ENCODE measurements at regions not wholly inside any gene's neighbourhood (a gene's known extent, or its start where the extent isn't known, plus 50 kb on each side); places are given as distances from the start of the nearest gene placed in this dataset.
A peak's percentile ranks its signal among the peaks of the same experiment; 100 is the strongest.

- Mint-ChIP-seq H3K36me3 (peaks cover 56% of the 10 kb centered on the region), H3K9me3 (no peaks in the 10 kb centered on the region), H3K4me1 (peaks cover 25% of the 10 kb centered on the region), H3K4me3 (no peak overlapping the region), H3K27me3 (no peaks in the 10 kb centered on the region), H3K27ac (no peak overlapping the region)
- POLR2A ChIA-PET = interaction anchor here (8.1 kb wide), 1 partner anchor 7 kb away, joined by 68 read pairs; a partner anchor contains a TSS
- DNase-seq = no peak
- ATAC-seq (ENCODE audit: low read depth) = no peak
These were observed 167.3 kb upstream of the ZNF267 start for GRCh38 chr16:31706318-31706717.

GRCh38 chr16:31706925-31707324 lies 166.7 kb upstream of the ZNF267 start:
- DNase-seq (no peak), ATAC-seq (ENCODE audit: low read depth) (no peak)
- Mint-ChIP-seq H3K27me3 (no peaks in the 10 kb centered on the region), H3K4me1 (peaks cover 20% of the 10 kb centered on the region), H3K9me3 (no peaks in the 10 kb centered on the region), H3K27ac (no peak overlapping the region), H3K36me3 (peaks cover 51% of the 10 kb centered on the region), H3K4me3 (no peak overlapping the region)
- POLR2A ChIA-PET = no interaction called here

GRCh38 chr16:31707743-31708335 lies 165.8 kb upstream of the ZNF267 start:
- Mint-ChIP-seq H3K27me3 (no peaks in the 10 kb centered on the region), H3K36me3 (peaks cover 42% of the 10 kb centered on the region), H3K27ac (no peak overlapping the region), H3K9me3 (no peaks in the 10 kb centered on the region), H3K4me3 (no peak overlapping the region), H3K4me1 (peaks cover 15% of the 10 kb centered on the region)
- ATAC-seq (ENCODE audit: low read depth) (no peak), DNase-seq (no peak)
- POLR2A ChIA-PET = no interaction called here

GRCh38 chr16:31708348-31708747 lies 165.3 kb upstream of the ZNF267 start:
- peaks cover 14% of the 10 kb centered on the region for H3K4me1 Mint-ChIP-seq
- H3K27me3 Mint-ChIP-seq = no peaks in the 10 kb centered on the region
- ATAC-seq (ENCODE audit: low read depth) (no peak), DNase-seq (no peak)
- peaks cover 38% of the 10 kb centered on the region for H3K36me3 Mint-ChIP-seq
- H3K27ac Mint-ChIP-seq = peak overlapping the region; percentile 67
- no peak overlapping the region for H3K4me3 Mint-ChIP-seq
- H3K9me3 Mint-ChIP-seq = no peaks in the 10 kb centered on the region
- POLR2A ChIA-PET = interaction anchor here (0.9 to 1.2 kb wide), 2 partner anchors 8 to 9 kb away, joined by 3 to 4 read pairs; no protein-coding TSS in a partner anchor

GRCh38 chr16:31709181-31709580 lies 164.4 kb upstream of the ZNF267 start:
- Mint-ChIP-seq H3K36me3 (peaks cover 36% of the 10 kb centered on the region), H3K4me3 (no peak overlapping the region), H3K27me3 (no peaks in the 10 kb centered on the region), H3K9me3 (peaks cover under 1% of the 10 kb centered on the region), H3K4me1 (peaks cover 17% of the 10 kb centered on the region), H3K27ac (no peak overlapping the region)
- no peak for DNase-seq
- POLR2A ChIA-PET = interaction anchor here (0.9 to 1.2 kb wide), 2 partner anchors 8 to 10 kb away, joined by 3 to 4 read pairs; no protein-coding TSS in a partner anchor
- ATAC-seq (ENCODE audit: low read depth) = no peak

- ATAC-seq (ENCODE audit: low read depth) (no peak), DNase-seq (no peak)
- H3K4me3 Mint-ChIP-seq = no peak overlapping the region
- no peaks in the 10 kb centered on the region for H3K27me3 Mint-ChIP-seq
- H3K9me3 Mint-ChIP-seq = peaks cover 1% of the 10 kb centered on the region
- peaks cover 26% of the 10 kb centered on the region for H3K4me1 Mint-ChIP-seq
- POLR2A ChIA-PET = interaction anchor here (1.4 to 5.8 kb wide), 2 partner anchors 8 to 14 kb away, joined by 5 to 68 read pairs; no protein-coding TSS in a partner anchor
- no peak overlapping the region for H3K27ac Mint-ChIP-seq
- H3K36me3 Mint-ChIP-seq = peaks cover 45% of the 10 kb centered on the region
These were observed 163.5 kb upstream of the ZNF267 start for GRCh38 chr16:31710134-31710533.

GRCh38 chr16:31710880-31711279 lies 162.7 kb upstream of the ZNF267 start:
- Mint-ChIP-seq H3K36me3 (peaks cover 48% of the 10 kb centered on the region), H3K27ac (no peak overlapping the region), H3K4me3 (no peak overlapping the region), H3K27me3 (no peaks in the 10 kb centered on the region), H3K9me3 (peaks cover 1% of the 10 kb centered on the region), H3K4me1 (peaks cover 32% of the 10 kb centered on the region)
- POLR2A ChIA-PET = interaction anchor here (1.4 to 5.8 kb wide), 3 partner anchors 9 to 163 kb away, joined by 5 to 68 read pairs (median 23); partner anchors contain the start of gene ZNF267
- ATAC-seq (ENCODE audit: low read depth) (no peak), DNase-seq (no peak)

GRCh38 chr16:31711344-31711845 lies 162.2 kb upstream of the ZNF267 start:
- H3K4me3 Mint-ChIP-seq = no peak overlapping the region
- POLR2A ChIA-PET = interaction anchor here (1.4 to 5.8 kb wide), 5 partner anchors 9 to 531 kb away, joined by 5 to 68 read pairs (median 23); partner anchors contain the start of genes ARMC5, FUS and ZNF267

GRCh38 chr16:31712064-31712540 lies 161.5 kb upstream of the ZNF267 start:
- Mint-ChIP-seq H3K4me1 (peaks cover 32% of the 10 kb centered on the region), H3K4me3 (no peak overlapping the region), H3K27me3 (no peaks in the 10 kb centered on the region), H3K27ac (peak overlapping the region; percentile 42), H3K9me3 (peaks cover 1% of the 10 kb centered on the region), H3K36me3 (peaks cover 55% of the 10 kb centered on the region)
- POLR2A ChIA-PET = interaction anchor here (0.6 to 5.8 kb wide), 7 partner anchors 10 to 532 kb away, joined by 3 to 68 read pairs (median 5); partner anchors contain the start of genes ARMC5, FUS and ZNF267
- DNase-seq (no peak), ATAC-seq (ENCODE audit: low read depth) (no peak)

More at GRCh38 chr16:31711344-31711845, 162.2 kb upstream of the ZNF267 start:
- H3K27me3 Mint-ChIP-seq = no peaks in the 10 kb centered on the region
- peaks cover 32% of the 10 kb centered on the region for H3K4me1 Mint-ChIP-seq
- ATAC-seq (ENCODE audit: low read depth) (no peak), DNase-seq (no peak)
- peaks cover 1% of the 10 kb centered on the region for H3K9me3 Mint-ChIP-seq
- H3K27ac Mint-ChIP-seq = no peak overlapping the region
- peaks cover 49% of the 10 kb centered on the region for H3K36me3 Mint-ChIP-seq

- peaks cover 4% of the 10 kb centered on the region for H3K9me3 Mint-ChIP-seq
These were observed 160.3 kb upstream of the ZNF267 start for GRCh38 chr16:31713071-31713944.

GRCh38 chr16:31713945-31714902 lies 159.4 kb upstream of the ZNF267 start:
- peak overlapping the region; percentile 99 for H3K27ac Mint-ChIP-seq
- DNase-seq (peak; percentile 40), ATAC-seq (ENCODE audit: low read depth) (no peak)
- peaks cover 29% of the 10 kb centered on the region for H3K4me1 Mint-ChIP-seq
- no peaks in the 10 kb centered on the region for H3K27me3 Mint-ChIP-seq
- peaks cover 59% of the 10 kb centered on the region for H3K36me3 Mint-ChIP-seq
- POLR2A ChIA-PET = interaction anchor here (1.0 to 5.8 kb wide), 4 partner anchors 12 to 256 kb away, joined by 4 to 68 read pairs (median 23); partner anchors contain the start of genes ARMC5 and ZNF267
- peaks cover 4% of the 10 kb centered on the region for H3K9me3 Mint-ChIP-seq
- H3K4me3 Mint-ChIP-seq = peak overlapping the region; percentile 99

More at GRCh38 chr16:31713071-31713944, 160.3 kb upstream of the ZNF267 start:
- H3K27me3 Mint-ChIP-seq = no peaks in the 10 kb centered on the region
- ATAC-seq (ENCODE audit: low read depth) (peak; percentile 92), DNase-seq (peak; percentile 85)
- H3K4me1 Mint-ChIP-seq = peaks cover 33% of the 10 kb centered on the region
- POLR2A ChIA-PET = interaction anchor here (0.5 to 5.8 kb wide), 17 partner anchors 11 to 716 kb away, joined by 3 to 68 read pairs (median 5); partner anchors contain the start of genes ARMC5, FUS, RUSF1 and ZNF267
- H3K4me3 Mint-ChIP-seq = peak overlapping the region; percentile 99
- H3K27ac Mint-ChIP-seq = peak overlapping the region; percentile 99
- H3K36me3 Mint-ChIP-seq = peaks cover 55% of the 10 kb centered on the region

- ATAC-seq (ENCODE audit: low read depth) = no peak
These were observed 158.6 kb upstream of the ZNF267 start for GRCh38 chr16:31714903-31715504.

More at GRCh38 chr16:31714903-31715504, 158.6 kb upstream of the ZNF267 start:
- H3K27ac Mint-ChIP-seq = peak overlapping the region; percentile 99
- POLR2A ChIA-PET = interaction anchor here (1.0 to 5.8 kb wide), 2 partner anchors 13 to 162 kb away, joined by 4 to 68 read pairs; no protein-coding TSS in a partner anchor
- peaks cover 29% of the 10 kb centered on the region for H3K4me1 Mint-ChIP-seq
- H3K4me3 Mint-ChIP-seq = peak overlapping the region; percentile 99
- DNase-seq = no peak
- peaks cover 4% of the 10 kb centered on the region for H3K9me3 Mint-ChIP-seq
- peaks cover 62% of the 10 kb centered on the region for H3K36me3 Mint-ChIP-seq
- H3K27me3 Mint-ChIP-seq = no peaks in the 10 kb centered on the region

All from activated naive CD8-positive, alpha-beta T cell treated with anti-CD3 and anti-CD28 coated beads, Interleukin-2, amount 10 ng/mL, durations not matched to agents 7 days and 5 days (primary cell).